HG03139 (cell line): ENCODE measurements at regions not wholly inside any gene's neighbourhood (a gene's known extent, or its start where the extent isn't known, plus 50 kb on each side); places are given as distances from the start of the nearest gene placed in this dataset.

Experiments used
- ATAC-seq: cut with Tn5 transposase; IDR thresholded peaks from one replicate; pipeline ENCODE4 v1.9.1; 2021; ENCODE audit not compliant: unreplicated experiment

DNA sequence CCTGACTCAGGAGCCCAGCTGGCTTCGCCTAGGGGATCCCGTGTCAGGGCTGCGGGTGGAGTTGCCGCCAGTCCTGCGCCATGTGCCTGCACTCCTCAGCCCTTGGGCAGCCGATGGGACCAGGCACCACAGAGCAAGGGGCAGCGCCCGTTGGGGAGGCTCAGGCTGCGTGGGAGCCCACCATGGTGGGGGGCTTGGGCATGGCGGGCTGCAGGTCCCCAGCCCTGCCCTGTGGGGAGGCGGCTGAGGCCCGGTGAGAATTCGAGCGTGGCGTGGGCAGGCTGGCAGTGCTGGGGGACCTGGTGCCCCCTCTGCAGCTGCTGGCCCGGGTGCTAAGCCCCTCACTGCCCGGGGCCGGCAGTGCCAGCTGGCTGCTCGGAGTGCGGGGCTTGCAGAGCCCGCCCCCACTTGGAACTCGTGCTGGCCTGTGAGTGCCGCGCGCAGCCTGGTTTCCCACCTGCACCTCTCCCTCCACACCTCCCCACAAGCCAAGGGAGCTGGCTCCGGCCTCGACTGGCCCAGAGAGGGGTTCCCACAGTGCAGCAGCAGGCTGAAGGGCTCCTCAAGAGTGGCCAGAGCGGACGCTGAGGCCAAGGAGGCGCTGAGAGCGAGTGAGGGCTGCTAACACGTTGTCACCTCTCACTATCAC is 135.1 kb upstream of the SEL1L start:
- no peak for ATAC-seq

DNA sequence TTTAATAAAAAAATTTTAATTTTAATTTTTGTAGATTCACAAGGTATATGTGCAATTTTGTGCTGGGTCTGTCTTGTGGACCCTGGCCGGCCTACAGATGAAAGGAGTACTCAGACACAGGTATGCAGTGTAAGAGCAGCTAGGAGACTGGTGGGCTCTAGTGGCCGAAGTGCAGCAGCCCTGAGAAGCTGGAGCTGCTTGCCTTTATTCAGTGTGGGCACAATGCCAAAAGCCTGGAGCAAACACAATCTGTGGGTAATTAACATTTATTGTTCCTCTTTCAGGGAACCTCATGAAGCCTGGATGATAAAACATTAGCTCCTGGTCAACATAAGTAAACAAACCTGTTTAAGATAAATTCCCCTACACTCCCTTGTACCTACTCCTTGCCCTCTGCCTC is 135.7 kb upstream of the SEL1L start:
- ATAC-seq = no peak

DNA sequence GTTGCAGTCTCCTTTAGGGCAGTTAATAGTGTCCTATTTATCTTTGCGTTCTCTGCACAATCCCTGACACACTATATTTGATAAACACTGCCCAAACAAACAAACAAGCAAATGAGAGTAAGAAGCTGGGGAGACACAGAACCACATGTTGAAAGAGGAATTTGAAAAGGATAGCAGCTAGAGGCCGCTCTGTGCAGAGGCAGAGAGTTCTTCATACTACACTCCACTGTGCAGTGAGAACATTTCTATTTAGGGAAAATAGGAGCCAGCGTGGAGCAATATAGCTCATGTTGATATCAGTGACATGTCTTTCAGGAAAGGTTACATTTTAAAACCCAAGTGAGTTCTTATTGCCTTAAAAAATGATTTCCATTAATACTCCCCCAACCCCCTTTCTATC is 140.3 kb upstream of the SEL1L start:
- no peak for ATAC-seq

DNA sequence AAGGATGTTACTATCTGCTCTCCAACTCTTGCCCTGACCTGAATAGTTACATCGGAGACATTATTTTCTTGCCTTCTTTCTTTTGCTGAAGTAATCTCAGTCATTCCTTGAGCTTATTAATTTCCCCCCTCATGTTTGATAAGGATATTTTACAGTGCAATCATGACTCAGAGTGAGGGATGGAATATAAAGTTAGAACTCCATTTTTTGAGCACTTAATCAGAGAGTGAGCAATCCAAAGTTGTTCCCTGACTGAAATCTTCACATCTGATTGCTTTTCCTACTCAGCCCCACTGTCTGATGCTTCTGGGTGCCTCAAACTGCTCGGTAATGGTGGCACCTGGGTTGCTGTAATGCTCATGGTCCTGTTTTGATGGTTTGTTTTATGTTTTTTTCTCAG is 142.7 kb upstream of the SEL1L start:
- ATAC-seq = no peak

DNA sequence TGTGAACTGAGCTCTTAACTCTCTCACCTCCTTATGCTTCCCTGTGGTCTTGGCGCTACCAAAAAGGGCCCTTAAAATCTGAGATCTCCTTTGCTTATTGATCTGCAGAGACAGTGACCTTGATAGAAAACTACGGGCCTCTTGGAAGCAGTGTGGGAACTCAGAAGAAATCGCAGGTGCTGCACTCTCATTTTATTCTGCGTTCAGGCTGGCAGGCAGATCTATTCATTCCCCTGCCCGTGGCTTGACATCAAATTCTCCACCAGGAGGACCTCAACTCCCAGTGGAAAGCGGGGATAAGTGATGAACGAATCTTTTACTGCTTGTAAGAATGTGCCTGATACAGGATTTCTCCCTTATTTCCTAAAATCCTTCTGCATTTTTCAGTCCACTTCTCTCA is 143.2 kb upstream of the SEL1L start:
- no peak for ATAC-seq

DNA sequence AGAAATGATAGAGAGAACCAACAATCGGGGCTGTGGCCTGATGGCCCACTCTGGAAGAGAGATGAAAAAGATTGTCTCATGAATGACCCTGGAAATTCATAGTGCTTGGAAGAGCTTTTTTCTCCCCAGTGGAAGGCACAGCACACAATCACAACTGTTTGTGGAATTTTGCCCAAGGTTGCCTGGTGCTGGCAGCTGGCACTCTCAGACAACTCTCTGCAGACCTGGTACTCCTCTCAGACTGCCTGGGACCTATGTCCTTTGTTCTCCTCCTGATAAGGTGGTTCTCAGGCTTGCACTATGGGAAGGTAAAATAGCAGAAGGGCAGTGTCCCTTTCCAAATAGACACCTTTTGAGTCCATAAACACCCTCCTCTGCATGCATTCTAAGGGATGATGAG is 144.1 kb upstream of the SEL1L start:
- ATAC-seq = no peak

DNA sequence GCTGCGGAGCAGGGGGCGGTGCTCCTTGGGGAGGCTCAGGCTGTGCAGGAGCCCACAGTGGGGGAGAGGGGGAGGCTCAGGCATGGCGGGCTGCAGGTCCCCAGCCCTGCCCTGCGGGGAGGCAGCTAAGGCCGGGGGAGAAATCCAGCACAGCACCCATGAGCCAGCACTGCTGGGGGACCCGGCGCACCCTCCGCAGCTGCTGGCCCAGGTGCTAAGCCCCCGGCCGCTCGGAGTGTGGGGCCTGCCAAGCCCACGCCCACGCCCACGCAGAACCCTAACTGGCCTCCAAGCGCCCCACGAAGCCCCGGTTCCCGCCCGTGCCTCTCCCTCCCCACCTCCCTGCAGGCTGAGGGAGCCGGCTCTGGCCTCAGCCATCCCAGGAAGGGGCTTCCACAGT is 145.6 kb upstream of the SEL1L start:
- no peak for ATAC-seq

DNA sequence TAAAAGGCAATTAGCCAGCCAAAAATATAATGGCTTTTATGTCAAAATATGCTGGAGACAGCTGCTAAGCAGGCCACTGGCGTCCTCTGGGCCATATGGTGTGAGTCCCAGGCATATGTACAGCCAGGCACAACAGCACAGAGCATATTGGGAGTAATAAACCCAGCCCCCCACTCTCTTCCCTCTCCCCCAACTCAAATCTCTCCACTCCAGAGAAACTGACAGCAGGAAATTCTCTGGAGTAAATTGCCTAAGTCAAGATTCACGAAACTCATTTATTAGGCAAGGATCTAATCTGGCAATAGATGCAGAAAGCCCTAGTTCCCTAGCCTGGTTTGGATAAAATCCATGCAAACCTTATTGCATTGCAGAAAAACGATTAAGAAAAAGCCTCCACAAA is 147.9 kb upstream of the SEL1L start:
- no peak for ATAC-seq

DNA sequence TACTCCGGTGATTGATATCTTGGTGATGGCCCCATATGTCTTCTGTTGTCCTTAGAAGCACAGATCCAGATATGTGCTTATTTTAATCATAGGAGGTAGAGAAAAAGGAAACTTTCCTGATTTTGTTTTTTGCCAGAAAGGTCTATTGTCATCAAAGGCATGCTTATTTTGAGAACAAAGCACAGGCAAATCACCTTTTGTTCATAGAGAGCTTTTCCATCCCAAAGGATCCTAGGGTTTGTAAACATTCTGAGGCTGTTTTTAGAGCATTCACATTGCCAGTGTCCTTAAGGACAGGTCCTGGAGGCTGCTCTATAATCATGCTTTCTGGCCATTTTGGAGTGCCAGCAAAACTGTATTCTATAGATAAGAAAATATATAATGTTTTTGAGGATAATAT is 148.5 kb upstream of the SEL1L start:
- ATAC-seq = no peak

DNA sequence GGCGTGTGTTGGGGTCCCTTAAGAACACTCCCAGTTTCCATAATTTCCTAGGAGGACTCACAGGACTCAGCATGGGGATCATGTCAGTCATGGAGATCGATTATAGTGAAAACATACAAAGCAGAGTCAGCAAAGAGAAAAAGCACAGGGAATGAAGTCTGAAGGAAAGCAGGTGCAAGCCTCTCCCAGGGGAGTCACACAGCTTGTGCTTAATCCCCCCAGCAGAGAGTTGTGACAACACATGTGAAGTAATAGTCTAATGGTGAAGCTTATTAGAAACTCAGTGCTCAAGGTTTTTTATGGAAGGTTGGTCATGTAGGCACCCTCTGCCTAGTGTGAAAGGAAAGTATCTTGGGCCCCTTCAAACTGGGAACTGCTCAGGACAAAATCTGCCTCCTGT is 149.0 kb upstream of the SEL1L start:
- no peak for ATAC-seq

DNA sequence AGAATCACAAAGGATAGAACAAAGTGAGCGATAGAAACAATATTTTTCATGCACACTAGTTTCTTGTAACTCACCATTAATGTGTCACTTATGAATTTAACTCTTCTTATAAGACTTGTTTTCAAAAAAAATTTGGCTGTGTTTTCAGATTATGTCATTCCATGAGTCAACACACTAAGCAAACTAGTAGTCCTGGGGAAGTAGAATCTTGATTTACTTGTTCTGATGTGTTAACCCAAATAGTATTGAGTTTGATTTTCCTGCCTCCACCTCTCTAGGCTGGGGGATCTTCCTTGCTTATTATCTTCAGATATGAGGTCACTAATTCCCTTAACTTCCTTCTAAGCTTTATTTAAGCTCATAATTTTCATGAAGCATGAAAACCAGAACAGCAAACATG is 151.0 kb upstream of the SEL1L start:
- no peak for ATAC-seq

DNA sequence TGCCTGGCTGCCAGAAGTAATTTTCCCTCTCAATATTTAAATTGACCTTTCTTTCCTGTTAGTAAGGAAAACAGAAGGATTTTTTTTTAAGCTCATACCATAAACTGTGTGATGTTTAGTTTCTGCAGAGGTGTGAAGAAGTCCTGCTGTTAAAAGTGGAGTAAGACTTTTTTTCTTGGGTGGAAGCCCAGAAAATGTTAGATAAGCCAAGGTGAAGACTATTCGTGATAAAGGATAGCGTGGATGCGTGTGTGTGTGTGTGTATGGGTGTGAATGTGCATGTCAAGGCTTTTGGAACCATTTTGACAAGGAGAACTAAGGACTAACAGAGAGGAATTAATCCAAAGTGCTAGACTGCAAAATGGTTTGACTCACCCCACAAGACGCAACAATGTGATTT is 152.9 kb upstream of the SEL1L start:
- ATAC-seq = no peak

DNA sequence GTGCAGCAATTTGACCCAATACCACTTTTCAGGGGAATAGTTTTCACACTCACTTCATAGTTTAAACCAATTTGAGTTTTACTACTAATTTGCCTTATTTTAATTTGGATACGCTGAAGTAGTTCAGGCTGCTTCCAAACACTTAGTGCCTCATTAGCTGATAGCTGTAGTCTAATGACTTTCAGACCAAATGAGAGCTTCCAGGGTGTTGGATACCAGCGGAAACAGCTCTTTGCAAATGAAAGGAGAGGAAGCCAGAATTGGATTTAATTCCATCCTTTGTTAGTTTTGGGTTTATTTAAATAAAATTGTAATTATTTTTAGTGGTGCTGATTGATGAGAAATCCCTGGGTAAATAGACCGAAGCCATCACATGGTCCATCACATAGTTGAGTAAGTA is 158.3 kb upstream of the SEL1L start:
- no peak for ATAC-seq

DNA sequence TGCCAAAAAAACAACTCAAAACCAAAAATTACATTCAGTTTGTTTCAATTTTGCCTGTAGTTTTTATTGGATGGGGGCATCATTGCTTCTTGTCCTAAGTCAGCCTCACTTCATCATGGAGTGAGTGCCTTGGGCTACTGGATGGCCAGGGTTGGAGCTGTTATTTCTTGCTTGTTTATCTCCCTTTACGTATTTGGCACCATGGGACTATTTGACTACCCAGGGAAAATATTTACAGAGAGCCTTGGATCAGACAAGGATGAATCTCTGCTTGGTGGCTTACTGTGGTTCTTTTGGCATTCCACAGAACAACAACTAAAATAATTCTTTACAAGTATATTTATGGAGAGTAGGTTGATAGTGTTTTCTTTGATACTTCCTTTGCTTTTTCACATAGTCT is 160.8 kb upstream of the SEL1L start:
- ATAC-seq = no peak

DNA sequence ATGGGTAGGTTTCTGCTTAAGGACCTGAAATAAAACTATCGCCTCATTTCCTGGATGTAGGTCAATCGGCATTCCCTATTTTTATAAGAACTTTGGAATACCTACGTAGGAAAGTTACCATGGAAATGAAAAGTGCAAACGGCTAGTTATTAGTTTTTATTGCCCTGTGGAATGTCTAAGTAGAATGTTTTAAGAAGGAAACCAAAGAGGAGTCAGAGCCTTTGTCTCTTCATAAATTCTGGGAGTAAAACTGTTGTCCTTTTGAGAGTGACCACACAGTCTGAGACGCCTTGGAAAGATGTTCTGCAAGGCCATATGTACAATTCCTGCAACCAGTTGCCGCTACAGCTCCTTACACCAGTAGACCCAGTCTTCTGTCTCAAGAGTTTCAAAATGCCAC is 176.0 kb upstream of the SEL1L start:
- no peak for ATAC-seq

DNA sequence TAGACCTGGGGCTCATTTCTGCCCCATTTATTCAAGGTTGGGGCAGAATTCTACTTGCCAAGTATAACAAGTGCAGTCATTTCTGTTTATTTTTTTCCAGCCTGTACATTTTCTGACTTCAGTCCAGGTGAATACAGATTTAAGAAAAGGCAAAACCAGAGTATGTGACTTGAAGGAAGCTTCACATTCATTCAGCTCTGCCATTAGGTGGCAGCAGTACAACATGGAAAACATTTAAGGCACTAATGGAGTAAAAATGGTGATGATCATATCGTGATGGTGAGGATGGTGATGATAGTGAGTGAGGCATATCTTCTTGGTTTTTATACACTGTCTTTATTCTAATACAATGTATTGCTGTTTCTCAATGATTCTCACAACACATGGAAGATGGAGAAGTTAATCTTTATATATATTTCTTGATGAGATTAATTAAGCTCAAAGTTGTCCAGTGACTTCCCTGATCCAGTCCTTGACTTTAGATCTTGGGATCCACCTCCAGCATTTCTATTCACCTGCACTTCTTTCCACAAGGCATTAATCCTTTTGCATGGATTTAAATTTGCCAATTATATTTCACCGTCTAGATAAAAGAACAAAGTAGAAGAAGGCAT is 176.7 kb upstream of the SEL1L start:
- no peak for ATAC-seq

DNA sequence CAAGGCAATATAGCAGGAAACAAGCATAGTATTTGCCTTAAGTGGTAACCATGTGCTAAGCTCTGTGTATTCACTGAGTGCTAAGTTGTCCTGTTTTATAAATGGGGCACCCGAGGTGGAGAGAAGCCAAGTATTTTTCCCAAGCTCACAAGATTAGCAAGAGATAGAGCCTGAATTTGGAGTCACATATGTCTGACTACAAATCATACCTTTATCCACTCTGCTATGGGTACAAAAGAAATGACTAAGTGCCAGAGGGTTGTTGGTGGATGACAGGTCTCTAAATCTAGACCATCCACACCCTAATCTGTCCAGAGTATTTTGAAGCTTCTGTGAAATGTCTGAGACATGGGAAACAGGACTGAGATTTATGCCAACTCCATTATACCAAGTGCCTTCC is 182.1 kb upstream of the SEL1L start:
- ATAC-seq = no peak

DNA sequence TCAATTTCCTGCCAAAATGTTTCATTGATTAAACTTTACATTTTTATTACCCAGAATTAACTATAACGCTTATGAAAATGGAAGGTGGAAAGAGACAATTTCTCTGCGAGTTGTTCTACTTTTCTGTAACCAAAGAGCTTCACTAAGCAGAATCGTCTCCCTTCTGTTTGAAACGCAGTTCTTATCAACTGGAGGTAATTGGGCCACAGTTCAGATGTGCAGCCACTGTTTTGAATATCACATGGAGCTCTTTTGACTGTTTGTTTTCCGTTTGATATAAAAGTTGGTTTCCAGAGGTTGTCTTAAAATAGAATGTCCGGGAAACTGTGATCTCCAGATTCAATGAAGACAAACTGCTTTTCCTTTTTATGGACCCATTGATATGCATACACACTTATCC is 183.3 kb upstream of the SEL1L start:
- no peak for ATAC-seq

DNA sequence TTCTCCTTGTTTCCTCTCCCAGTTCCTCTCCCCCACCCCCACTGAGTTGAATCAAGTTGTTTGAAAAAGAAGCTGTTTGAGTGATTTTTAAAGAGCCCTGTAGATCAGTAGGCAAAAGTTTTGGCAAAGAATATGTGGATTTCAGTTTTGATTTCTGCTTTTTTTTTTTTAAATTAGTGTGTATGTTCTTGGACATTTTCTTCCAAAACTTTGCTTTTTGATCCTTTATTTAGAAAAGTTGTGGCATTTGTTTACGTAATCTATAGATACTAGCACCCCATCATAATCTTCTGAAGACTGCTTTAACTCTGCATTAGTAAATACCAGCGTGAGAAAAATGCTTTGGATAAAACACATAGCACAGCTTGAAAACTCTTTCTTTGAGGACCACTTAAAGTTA is 190.3 kb upstream of the SEL1L start:
- ATAC-seq = no peak

DNA sequence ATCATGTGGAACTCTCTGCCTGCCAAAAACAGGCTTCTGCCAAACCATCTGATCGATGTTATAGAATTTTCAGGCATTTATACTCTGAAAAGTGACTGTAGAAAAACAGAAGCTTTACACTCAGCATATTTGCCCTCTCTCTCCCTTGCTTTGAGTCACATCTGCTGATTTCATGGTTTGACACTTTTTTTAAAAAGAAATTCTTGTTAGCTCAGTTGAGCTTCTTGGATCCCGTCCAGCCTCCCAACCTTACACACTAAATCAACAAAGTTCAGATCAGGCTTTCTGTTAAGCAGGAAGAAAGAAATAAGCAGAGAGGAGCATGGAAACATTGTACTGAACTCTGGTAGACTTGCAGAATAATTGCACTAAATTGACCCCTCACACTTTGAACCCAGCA is 193.6 kb upstream of the SEL1L start:
- ATAC-seq = no peak

DNA sequence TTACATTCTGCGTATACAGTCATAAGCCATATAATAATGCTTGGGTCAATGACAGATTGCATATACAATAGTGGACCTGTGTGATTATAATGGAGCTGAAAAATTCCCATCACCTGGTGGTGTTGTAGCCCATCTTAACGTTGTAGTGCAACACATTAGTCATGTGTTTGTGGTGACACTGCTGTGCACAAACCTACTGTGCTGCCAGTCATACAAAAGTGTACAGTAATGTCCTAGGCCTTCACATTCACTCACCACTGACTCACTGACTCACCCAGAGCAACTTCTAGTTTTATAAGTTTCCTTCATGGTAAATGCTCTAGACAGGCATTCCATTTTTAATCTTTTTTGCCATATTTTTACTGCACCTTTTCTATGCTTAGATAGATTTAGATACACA is 194.8 kb upstream of the SEL1L start:
- no peak for ATAC-seq

DNA sequence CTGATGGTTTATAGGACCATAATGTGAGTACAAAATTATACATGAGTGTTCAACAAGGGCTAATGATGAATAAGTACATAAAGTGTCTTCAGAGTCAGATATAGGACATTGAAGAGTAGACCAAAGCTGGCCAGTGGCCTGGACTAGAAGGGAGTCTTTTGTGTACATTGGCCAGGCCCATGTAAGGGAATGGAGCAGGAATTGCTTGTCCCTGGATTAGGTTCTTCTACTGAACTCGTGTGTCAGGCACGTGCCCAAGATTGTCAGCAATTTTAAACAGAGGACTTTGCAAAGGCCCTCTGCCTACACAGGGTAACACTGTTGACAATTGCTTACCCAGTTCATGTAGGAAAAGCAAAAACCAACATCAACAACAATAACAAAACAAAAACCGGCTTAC is 196.0 kb upstream of the SEL1L start:
- no peak for ATAC-seq

DNA sequence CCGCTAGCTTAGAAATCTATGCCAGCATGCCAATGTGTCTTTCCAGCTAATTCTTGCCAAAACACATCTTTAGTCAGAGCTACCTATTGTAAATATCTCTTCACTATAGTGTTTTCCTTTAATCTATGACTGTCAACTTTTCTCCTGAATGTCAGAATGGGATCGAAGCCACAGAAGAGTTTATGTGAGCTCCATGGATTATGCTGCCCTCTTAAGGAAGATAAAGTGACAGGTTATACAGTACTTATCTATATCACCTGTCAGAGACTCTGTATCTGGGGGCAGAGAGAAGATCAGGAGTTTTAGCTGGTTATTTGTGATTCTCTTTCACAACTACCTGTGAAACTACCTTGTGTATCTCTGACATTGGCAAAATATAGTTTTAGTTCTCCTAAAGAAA is 204.3 kb upstream of the SEL1L start:
- ATAC-seq = no peak
